ENCODE measurements at regions not wholly inside any gene's neighbourhood (a gene's known extent, or its start where the extent isn't known, plus 50 kb on each side); places are given as distances from the start of the nearest gene placed in this dataset.

GRCh38 chr10:62866941-62867340, 50.8 kb upstream of the EGR2 start:
- Histone ChIP-seq H3K4me3 (ENCODE audit: control insufficient read depth in 2 of 3, extremely low read depth in 1 of 3, insufficient read depth in 2 of 3, low read depth in 1 of 3, low read length in 3 of 3) (no peak overlapping the region), H3K27me3 (ENCODE audit: control insufficient read depth, extremely low read depth, insufficient read depth, low read length) (no peaks in the 10 kb centered on the region), H2AFZ (ENCODE audit: control insufficient read depth, low read length) (no peak overlapping the region), H3K27ac (ENCODE audit: control insufficient read depth, insufficient read depth, low read length) (no peak overlapping the region), H3K9me3 (ENCODE audit: control insufficient read depth, low read depth, low read length) (no peaks in the 10 kb centered on the region), H3K4me2 (ENCODE audit: control insufficient read depth, extremely low read depth, insufficient read depth, low read depth, low read length) (no peak overlapping the region), H3K36me3 (ENCODE audit: control insufficient read depth in 2 of 2, extremely low read depth in 1 of 2, insufficient read depth in 2 of 2, low read length in 2 of 2) (no peaks in the 10 kb centered on the region), H3K79me2 (ENCODE audit: control insufficient read depth, insufficient read depth, low read length) (no peaks in the 10 kb centered on the region), H4K20me1 (ENCODE audit: control insufficient read depth, extremely low read depth, insufficient read depth, low read length) (no peaks in the 10 kb centered on the region), H3K9ac (ENCODE audit: control insufficient read depth, extremely low read depth, insufficient read depth, low read length) (no peak overlapping the region), H3K4me1 (ENCODE audit: control insufficient read depth, extremely low read depth, insufficient read depth, low read length) (peaks cover 4% of the 10 kb centered on the region), H3K9me1 (ENCODE audit: control insufficient read depth, extremely low read depth, insufficient read depth, low read length) (no peaks in the 10 kb centered on the region)
- TF ChIP-seq, protein P1, sequence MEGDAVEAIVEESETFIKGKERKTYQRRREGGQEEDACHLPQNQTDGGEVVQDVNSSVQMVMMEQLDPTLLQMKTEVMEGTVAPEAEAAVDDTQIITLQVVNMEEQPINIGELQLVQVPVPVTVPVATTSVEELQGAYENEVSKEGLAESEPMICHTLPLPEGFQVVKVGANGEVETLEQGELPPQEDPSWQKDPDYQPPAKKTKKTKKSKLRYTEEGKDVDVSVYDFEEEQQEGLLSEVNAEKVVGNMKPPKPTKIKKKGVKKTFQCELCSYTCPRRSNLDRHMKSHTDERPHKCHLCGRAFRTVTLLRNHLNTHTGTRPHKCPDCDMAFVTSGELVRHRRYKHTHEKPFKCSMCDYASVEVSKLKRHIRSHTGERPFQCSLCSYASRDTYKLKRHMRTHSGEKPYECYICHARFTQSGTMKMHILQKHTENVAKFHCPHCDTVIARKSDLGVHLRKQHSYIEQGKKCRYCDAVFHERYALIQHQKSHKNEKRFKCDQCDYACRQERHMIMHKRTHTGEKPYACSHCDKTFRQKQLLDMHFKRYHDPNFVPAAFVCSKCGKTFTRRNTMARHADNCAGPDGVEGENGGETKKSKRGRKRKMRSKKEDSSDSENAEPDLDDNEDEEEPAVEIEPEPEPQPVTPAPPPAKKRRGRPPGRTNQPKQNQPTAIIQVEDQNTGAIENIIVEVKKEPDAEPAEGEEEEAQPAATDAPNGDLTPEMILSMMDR (optimal IDR thresholded peaks at IDR 0.05 in 1 of 3, IDR thresholded peaks at IDR 0.05 in 1 of 3, conservative IDR thresholded peaks at IDR 0.05 in 1 of 3; ENCODE audit: extremely low read depth in 1 of 3, insufficient read depth in 2 of 3, low read length in 3 of 3) = no peak
- DNase-seq (ENCODE audit: low read depth, low spot score) = no peak
- FAIRE-seq = no peak
- dilution Hi-C loops (cut with MboI; ENCODE audit: extremely low pct_ligation_motif_present, low sequenced_read_pairs) = no loop called here

DNA sequence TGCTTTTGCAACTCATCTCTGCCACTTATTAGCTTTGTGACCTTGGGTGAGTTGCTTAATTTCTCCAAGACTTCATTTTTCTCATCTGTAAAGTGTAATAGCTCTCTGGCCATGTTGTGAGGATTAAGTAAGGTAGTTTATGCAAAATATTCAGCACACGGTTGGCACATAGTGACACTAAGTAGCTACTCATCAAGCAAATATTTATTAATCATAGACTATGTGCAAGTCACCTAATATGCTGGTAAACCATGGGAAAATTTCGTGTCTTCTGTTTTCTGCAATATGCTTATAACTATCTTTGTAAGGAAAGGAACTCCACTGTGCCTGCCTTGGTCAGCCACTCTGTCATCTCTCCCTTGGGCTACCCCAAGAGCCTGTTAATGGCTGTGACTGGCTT, 50.3 kb upstream of the EGR2 start:
- H3K9me3 ChIP-seq (ENCODE audit: control insufficient read depth, low read depth, low read length) = no peaks in the 10 kb centered on the region
- dilution Hi-C loops (cut with MboI; ENCODE audit: extremely low pct_ligation_motif_present, low sequenced_read_pairs) = no loop called here
- no peak overlapping the region for H3K4me3 ChIP-seq (ENCODE audit: control insufficient read depth in 2 of 3, extremely low read depth in 1 of 3, insufficient read depth in 2 of 3, low read depth in 1 of 3, low read length in 3 of 3)
- H3K36me3 ChIP-seq (ENCODE audit: control insufficient read depth in 2 of 2, extremely low read depth in 1 of 2, insufficient read depth in 2 of 2, low read length in 2 of 2) = no peaks in the 10 kb centered on the region
- H4K20me1 ChIP-seq (ENCODE audit: control insufficient read depth, extremely low read depth, insufficient read depth, low read length) = no peaks in the 10 kb centered on the region
- no peak overlapping the region for H2AFZ ChIP-seq (ENCODE audit: control insufficient read depth, low read length)
- H3K4me1 ChIP-seq (ENCODE audit: control insufficient read depth, extremely low read depth, insufficient read depth, low read length) = peaks cover 4% of the 10 kb centered on the region
- H3K9ac ChIP-seq (ENCODE audit: control insufficient read depth, extremely low read depth, insufficient read depth, low read length) = no peak overlapping the region
- FAIRE-seq = no peak
- H3K4me2 ChIP-seq (ENCODE audit: control insufficient read depth, extremely low read depth, insufficient read depth, low read depth, low read length) = no peak overlapping the region
- no peaks in the 10 kb centered on the region for H3K9me1 ChIP-seq (ENCODE audit: control insufficient read depth, extremely low read depth, insufficient read depth, low read length)
- H3K79me2 ChIP-seq (ENCODE audit: control insufficient read depth, insufficient read depth, low read length) = no peaks in the 10 kb centered on the region
- H3K27me3 ChIP-seq (ENCODE audit: control insufficient read depth, extremely low read depth, insufficient read depth, low read length) = no peaks in the 10 kb centered on the region
- no peak for DNase-seq (ENCODE audit: low read depth, low spot score)
- no peak for TF ChIP-seq EZH2 (IDR thresholded peaks at IDR 0.05; ENCODE audit: low read length)
- TF ChIP-seq, protein P1 (optimal IDR thresholded peaks at IDR 0.05 in 1 of 3, IDR thresholded peaks at IDR 0.05 in 1 of 3, conservative IDR thresholded peaks at IDR 0.05 in 1 of 3; ENCODE audit: extremely low read depth in 1 of 3, insufficient read depth in 2 of 3, low read length in 3 of 3) = no peak
- H3K27ac ChIP-seq (ENCODE audit: control insufficient read depth, insufficient read depth, low read length) = no peak overlapping the region

All from keratinocyte (primary cell).